ENCODE measurements at regions not wholly inside any gene's neighbourhood (a gene's known extent, or its start where the extent isn't known, plus 50 kb on each side); places are given as distances from the start of the nearest gene placed in this dataset.

DNA sequence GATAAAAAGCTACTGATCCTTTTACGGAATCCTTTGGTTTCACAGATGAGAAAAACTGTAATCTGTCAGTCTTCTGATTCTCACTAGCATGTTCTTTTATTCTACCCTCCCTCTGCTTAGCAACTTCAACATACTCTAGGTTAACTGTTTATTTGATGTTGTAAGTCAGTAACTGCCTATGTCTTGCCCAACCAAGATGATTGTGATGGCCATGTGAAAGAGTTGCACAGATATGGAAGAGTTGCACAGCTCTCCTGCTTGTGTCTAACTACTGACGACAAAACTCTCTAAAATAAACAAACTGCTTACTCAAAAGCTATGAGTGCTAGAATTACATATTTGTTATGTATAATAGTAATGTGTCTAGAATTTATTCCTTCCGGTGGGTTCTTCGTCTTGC, 227.3 kb upstream of the DAB2 start:
- TF ChIP-seq, protein P1, sequence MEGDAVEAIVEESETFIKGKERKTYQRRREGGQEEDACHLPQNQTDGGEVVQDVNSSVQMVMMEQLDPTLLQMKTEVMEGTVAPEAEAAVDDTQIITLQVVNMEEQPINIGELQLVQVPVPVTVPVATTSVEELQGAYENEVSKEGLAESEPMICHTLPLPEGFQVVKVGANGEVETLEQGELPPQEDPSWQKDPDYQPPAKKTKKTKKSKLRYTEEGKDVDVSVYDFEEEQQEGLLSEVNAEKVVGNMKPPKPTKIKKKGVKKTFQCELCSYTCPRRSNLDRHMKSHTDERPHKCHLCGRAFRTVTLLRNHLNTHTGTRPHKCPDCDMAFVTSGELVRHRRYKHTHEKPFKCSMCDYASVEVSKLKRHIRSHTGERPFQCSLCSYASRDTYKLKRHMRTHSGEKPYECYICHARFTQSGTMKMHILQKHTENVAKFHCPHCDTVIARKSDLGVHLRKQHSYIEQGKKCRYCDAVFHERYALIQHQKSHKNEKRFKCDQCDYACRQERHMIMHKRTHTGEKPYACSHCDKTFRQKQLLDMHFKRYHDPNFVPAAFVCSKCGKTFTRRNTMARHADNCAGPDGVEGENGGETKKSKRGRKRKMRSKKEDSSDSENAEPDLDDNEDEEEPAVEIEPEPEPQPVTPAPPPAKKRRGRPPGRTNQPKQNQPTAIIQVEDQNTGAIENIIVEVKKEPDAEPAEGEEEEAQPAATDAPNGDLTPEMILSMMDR (IDR thresholded peaks at IDR 0.05; ENCODE audit: low read length): no peak
- TF ChIP-seq EZH2 (optimal IDR thresholded peaks at IDR 0.05; ENCODE audit: low read depth, low read length) (no peak), EZH2phosphoT487 (IDR thresholded peaks at IDR 0.05; ENCODE audit: low read length) (no peak)

Data from MM.1S (cell line).